H7 (cell line): ENCODE measurements at regions not wholly inside any gene's neighbourhood (a gene's known extent, or its start where the extent isn't known, plus 50 kb on each side); places are given as distances from the start of the nearest gene placed in this dataset.
A peak's percentile ranks its signal among the peaks of the same experiment; 100 is the strongest.

Experiments used
- DNase-seq: peaks from one replicate; pipeline ENCODE4 v3.0.0; 2012
- H3K27me3 ChIP-seq: 2 replicates; pipeline ENCODE4 v1.6.0; 2011; ENCODE audit warnings: mild to moderate bottlenecking, low read length; ENCODE audit not compliant: control insufficient read depth, insufficient read depth
- H3K36me3 ChIP-seq: replicated peaks from 2 replicates; pipeline ENCODE4 v1.5.1; 2011; ENCODE audit warnings: low read length; ENCODE audit not compliant: control insufficient read depth, insufficient read depth
- H3K4me3 ChIP-seq: 2 replicates; pipeline ENCODE4 v1.5.1; 2011; ENCODE audit warnings: low read depth, mild to moderate bottlenecking, control low read depth, low read length, moderate library complexity; ENCODE audit not compliant: insufficient read depth

GRCh38 chr13:67328895-67329294 is 98.8 kb upstream of the PCDH9 start:
- peak; percentile 1 for DNase-seq
- no peaks in the 10 kb centered on the region for H3K27me3 ChIP-seq
- H3K4me3 ChIP-seq: no peak overlapping the region
- H3K36me3 ChIP-seq: no peaks in the 10 kb centered on the region

DNA sequence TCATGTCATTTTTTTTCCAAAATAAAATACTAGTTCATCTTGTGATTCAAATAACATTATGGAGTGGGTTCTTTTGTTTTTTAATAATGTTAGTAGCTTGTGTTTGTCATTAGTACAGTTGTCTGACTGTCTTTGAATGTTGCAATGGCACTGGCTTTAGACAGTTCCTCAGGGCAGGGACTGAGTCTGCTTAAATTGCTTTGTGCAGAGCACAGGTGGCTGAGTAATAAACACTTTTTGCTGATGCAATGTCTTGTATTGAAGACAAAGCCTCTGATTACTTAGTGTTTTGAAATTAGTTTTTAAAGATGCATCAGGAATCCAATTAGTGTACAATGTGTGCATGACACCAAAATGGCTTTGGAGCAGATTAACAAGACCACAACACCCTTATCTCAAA is 88.7 kb upstream of the PCDH9 start:
- Histone ChIP-seq H3K4me3 (no peak overlapping the region), H3K27me3 (no peaks in the 10 kb centered on the region), H3K36me3 (no peaks in the 10 kb centered on the region)
- DNase-seq: no peak

DNA sequence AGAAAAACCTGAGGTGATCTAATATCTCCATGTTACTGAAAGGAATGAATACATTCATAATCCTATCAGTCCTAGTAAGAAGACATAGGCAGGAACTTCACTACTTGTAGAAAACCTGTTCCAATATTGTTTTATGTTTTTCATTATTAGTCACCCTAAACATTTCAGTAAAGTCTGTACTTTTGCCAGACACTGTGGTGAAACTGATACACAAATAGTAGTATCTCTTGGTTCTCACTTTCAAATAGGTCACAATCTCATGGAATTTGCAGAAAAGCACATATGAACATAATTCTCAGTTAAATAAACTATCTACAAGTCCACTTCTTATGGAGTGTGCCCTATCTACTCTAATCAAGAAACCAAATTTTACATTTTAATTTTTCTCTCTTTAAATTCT is 88.3 kb upstream of the PCDH9 start:
- H3K4me3 ChIP-seq: no peak overlapping the region
- H3K27me3 ChIP-seq: no peaks in the 10 kb centered on the region
- H3K36me3 ChIP-seq: no peaks in the 10 kb centered on the region
- no peak for DNase-seq

- no peak for DNase-seq
- H3K27me3 ChIP-seq: no peaks in the 10 kb centered on the region
- no peak overlapping the region for H3K4me3 ChIP-seq
- H3K36me3 ChIP-seq: no peaks in the 10 kb centered on the region
Measured at GRCh38 chr13:67314405-67314804, 84.3 kb upstream of the PCDH9 start.

GRCh38 chr13:67308004-67308772 is 78.1 kb upstream of the PCDH9 start:
- H3K4me3 ChIP-seq: no peak overlapping the region
- H3K36me3 ChIP-seq: no peaks in the 10 kb centered on the region
- no peak for DNase-seq
- no peaks in the 10 kb centered on the region for H3K27me3 ChIP-seq

DNA sequence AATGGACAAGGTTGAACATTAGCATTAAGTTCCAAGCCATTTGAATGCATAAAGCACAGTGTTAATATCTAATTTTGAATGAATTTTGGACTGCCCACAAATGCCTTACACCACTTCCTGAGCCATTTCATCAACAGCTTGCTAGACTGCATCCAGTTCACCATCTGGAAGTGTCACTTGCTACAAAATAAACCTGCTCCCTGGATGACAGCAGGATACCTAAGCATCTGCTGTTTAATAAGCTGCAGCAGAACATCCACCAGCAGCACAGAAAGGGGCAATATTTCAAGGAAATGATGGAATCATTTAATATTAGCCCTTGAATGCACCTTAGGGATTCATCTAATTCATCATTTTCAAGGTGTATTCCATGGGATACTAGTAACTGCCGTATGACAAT is 76.6 kb upstream of the PCDH9 start:
- Histone ChIP-seq H3K4me3 (no peak overlapping the region), H3K36me3 (no peaks in the 10 kb centered on the region), H3K27me3 (no peaks in the 10 kb centered on the region)
- DNase-seq: no peak

DNA sequence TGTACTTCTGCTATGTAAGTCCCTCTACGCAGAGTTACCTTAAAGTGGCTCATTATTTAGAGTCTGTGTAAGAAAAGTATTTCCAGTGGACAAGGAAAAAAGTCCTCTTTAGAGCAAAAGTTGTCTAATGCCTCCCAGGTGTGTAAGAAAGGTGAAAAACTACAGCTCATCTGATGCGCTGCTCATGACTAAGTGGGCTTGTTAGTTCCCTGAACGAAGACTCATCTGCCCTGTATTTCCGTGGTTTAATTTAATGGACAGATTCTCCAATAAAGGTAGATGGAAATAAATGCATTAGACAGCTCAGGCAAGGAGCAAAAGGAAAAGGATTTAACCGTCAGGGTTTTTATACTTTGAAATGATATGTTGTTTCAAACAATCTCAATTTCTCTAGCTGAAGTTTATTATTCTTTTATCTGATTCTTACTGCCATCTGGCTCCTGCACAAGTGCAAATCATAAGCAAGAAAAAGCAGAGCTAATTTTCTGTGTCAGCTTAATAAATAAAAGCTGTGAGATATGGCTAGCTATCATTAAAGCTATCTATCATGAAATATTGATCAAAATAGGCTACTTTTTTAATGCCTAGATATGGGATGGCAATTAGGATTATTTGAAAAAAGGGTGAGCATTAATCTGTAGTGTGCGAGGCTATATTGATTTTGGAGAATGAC is 73.7 kb upstream of the PCDH9 start:
- Histone ChIP-seq H3K36me3 (no peaks in the 10 kb centered on the region), H3K4me3 (no peak overlapping the region), H3K27me3 (no peaks in the 10 kb centered on the region)
- DNase-seq: no peak

GRCh38 chr13:67299751-67300150 is 69.6 kb upstream of the PCDH9 start:
- H3K36me3 ChIP-seq: no peaks in the 10 kb centered on the region
- H3K4me3 ChIP-seq: no peak overlapping the region
- DNase-seq: no peak
- no peaks in the 10 kb centered on the region for H3K27me3 ChIP-seq

DNA sequence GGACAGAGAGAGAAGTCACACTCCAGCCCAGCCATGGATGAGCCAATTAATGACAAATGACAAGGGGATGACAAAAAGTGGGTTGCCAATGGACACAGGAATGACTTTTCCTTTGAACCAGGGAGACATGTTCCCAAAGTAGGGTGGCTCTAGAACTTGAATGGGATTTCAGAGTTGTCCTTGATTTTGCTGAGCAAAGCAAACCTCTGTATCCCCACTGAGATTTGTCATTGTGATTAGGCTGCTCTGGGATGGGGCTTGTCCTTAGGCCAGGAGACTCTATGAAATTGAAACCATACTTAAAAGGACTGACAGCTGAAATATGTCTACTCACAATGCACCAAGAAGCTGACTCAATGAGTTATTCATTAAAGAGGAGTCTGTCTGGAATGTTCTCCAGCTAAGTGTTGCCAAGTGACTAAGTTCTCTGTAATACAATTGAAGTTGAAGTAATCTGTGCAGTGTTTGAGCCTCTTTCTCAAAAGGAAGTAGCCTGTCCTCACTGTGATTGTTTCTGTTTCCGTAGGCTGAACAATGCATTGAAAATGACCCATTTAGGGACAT is 69.0 kb upstream of the PCDH9 start:
- H3K27me3 ChIP-seq: no peaks in the 10 kb centered on the region
- DNase-seq: no peak
- no peak overlapping the region for H3K4me3 ChIP-seq
- H3K36me3 ChIP-seq: no peaks in the 10 kb centered on the region

GRCh38 chr13:67298297-67298696 is 68.2 kb upstream of the PCDH9 start:
- Histone ChIP-seq H3K27me3 (no peaks in the 10 kb centered on the region), H3K4me3 (no peak overlapping the region), H3K36me3 (no peaks in the 10 kb centered on the region)
- DNase-seq: no peak

- Histone ChIP-seq H3K27me3 (no peaks in the 10 kb centered on the region), H3K36me3 (no peaks in the 10 kb centered on the region), H3K4me3 (no peak overlapping the region)
- DNase-seq: no peak
Measured at GRCh38 chr13:67296511-67296910, 66.4 kb upstream of the PCDH9 start.

DNA sequence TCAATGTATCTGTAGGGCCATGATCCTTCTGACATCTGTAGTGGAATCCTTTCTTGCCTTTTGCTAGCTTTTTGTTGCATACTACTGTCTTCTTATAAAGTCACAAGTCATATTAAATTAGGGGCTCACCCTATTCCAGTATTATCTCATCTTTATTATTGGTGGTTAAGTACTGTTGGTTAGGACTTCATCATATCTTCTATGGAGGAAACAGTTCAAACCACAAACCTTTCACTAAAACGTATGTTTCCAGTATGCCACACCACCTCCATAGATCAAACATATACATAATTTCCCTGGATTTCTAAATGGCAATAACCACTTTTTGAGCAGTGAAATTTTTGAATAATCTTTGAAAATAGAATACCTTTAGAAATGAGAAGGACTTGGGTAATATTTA is 62.8 kb upstream of the PCDH9 start:
- no peaks in the 10 kb centered on the region for H3K27me3 ChIP-seq
- no peak for DNase-seq
- no peak overlapping the region for H3K4me3 ChIP-seq
- H3K36me3 ChIP-seq: no peaks in the 10 kb centered on the region

DNA sequence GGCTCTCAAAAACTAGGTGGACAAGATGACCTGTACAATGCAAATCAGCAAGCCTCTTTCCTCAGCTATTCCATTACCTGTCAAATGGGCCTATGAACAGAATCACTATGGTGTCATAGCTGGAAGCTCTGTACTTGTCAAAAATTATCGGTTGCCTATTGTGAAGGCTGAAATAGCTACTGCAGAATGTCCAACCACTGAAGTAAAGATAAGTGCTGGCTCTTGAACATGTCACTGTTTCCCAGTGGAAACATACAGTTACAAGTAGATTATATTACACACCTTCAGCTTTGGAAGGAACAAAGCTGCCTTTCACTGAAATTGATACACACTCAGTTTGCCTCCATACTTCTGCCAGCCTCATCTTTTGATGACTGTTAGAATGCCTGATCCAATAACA is 55.5 kb upstream of the PCDH9 start:
- H3K4me3 ChIP-seq: no peak overlapping the region
- DNase-seq: no peak
- H3K36me3 ChIP-seq: no peaks in the 10 kb centered on the region
- no peaks in the 10 kb centered on the region for H3K27me3 ChIP-seq

DNA sequence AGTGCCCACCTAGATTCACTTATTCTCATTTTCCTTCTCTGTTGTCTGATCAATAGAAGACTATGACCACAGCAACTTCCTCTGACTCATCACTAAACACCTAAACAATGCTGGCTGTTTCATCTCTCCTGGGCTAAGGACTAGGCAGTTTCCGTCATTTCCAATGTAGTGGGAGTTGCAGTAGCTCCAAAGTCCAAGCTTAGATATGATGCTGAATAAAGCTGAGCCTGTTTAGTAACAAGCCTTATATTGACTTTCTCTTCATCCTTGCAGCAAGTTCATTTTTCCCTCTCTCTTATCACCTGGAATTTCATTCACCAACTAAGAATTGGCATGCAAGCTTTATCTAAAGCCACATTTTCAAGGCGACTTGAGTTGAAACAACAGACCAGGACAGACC is 53.5 kb upstream of the PCDH9 start:
- Histone ChIP-seq H3K4me3 (no peak overlapping the region), H3K27me3 (no peaks in the 10 kb centered on the region), H3K36me3 (no peaks in the 10 kb centered on the region)
- no peak for DNase-seq

- Histone ChIP-seq H3K27me3 (no peaks in the 10 kb centered on the region), H3K36me3 (no peaks in the 10 kb centered on the region), H3K4me3 (no peak overlapping the region)
- DNase-seq: no peak
Measured at GRCh38 chr13:67281466-67281865, 51.3 kb upstream of the PCDH9 start.
